Liver (tissue), 7 donors: ENCODE measurements at regions not wholly inside any gene's neighbourhood (a gene's known extent, or its start where the extent isn't known, plus 50 kb on each side); places are given as distances from the start of the nearest gene placed in this dataset.

ENCODE experiments used
- DNase-seq: peaks from one replicate; pipeline ENCODE4 v3.0.0-alpha.2; 2017; ENCODE audit warnings: low spot score
- H3K27ac ChIP-seq, 2 donors: one replicate each; pipeline ENCODE4 v1.7.0; 2013; ENCODE audit warnings: inconsistent platforms in 2 of 2, low read length in 2 of 2, control low read depth in 1 of 2, low read depth in 1 of 2, mild to moderate bottlenecking in 1 of 2
- H3K27me3 ChIP-seq, 4 donors: one replicate each; pipeline versions ENCODE4 v1.6.1 to v1.7.0; 2013; ENCODE audit warnings: low read length in 3 of 4, inconsistent platforms in 1 of 4, mild to moderate bottlenecking in 1 of 4, moderate library complexity in 1 of 4; ENCODE audit not compliant: control insufficient read depth in 4 of 4, insufficient read depth in 4 of 4
- H3K36me3 ChIP-seq, 4 donors: one replicate each; pipeline versions ENCODE4 v1.6.1 to v1.7.0; 2013; ENCODE audit warnings: low read length in 3 of 4, mild to moderate bottlenecking in 3 of 4, low read depth in 1 of 4, moderate library complexity in 1 of 4; ENCODE audit not compliant: control insufficient read depth in 4 of 4, insufficient read depth in 3 of 4
- H3K4me1 ChIP-seq, 4 donors: one replicate each; pipeline versions ENCODE4 v1.6.1 to v1.7.0; 2013; ENCODE audit warnings: low read length in 3 of 4, mild to moderate bottlenecking in 3 of 4, moderate library complexity in 1 of 4; ENCODE audit not compliant: control insufficient read depth in 4 of 4, insufficient read depth in 4 of 4
- H3K4me3 ChIP-seq, 3 donors: one replicate each; pipeline versions ENCODE4 v1.6.1 to v1.7.0; 2013; ENCODE audit warnings: low read length in 3 of 3, control low read depth in 1 of 3, low read depth in 1 of 3, mild to moderate bottlenecking in 1 of 3
- H3K9ac ChIP-seq, 2 donors: one replicate each; pipeline ENCODE4 v1.7.0; 2013; ENCODE audit warnings: low read length in 2 of 2, mild to moderate bottlenecking in 2 of 2, moderate library complexity in 2 of 2, control low read depth in 1 of 2, low read depth in 1 of 2
- H3K9me3 ChIP-seq, 4 donors: one replicate each; pipeline versions ENCODE4 v1.6.1 to v1.7.0; 2013; ENCODE audit warnings: low read length in 3 of 4; ENCODE audit not compliant: control insufficient read depth in 4 of 4
- ATF3 ChIP-seq: IDR thresholded peaks from 2 replicates; pipeline ENCODE4 v1.6.1; 2016; ENCODE audit warnings: antibody characterized with exemption
- EGR1 ChIP-seq, 2 donors: IDR thresholded peaks; 2 replicates each; pipeline ENCODE4 v1.6.1; 2016 to 2018; ENCODE audit warnings: antibody characterized with exemption in 2 of 2, low read depth in 2 of 2
- FOXA1 ChIP-seq: IDR thresholded peaks from 2 replicates; pipeline ENCODE4 v1.6.1; 2016; ENCODE audit warnings: antibody characterized with exemption
- FOXA2 ChIP-seq: IDR thresholded peaks from 2 replicates; pipeline ENCODE4 v1.6.1; 2016; ENCODE audit warnings: antibody characterized with exemption
- GABPA ChIP-seq, 2 donors: IDR thresholded peaks in 1 of 2; conservative IDR thresholded peaks in 1 of 2; 2 replicates each; pipeline ENCODE4 v1.6.1; 2016; ENCODE audit warnings: antibody characterized with exemption in 2 of 2, mild to moderate bottlenecking in 1 of 2, moderate library complexity in 1 of 2
- HNF4G ChIP-seq: IDR thresholded peaks from 2 replicates; pipeline ENCODE4 v1.6.1; 2016; ENCODE audit warnings: antibody characterized with exemption
- JUND ChIP-seq, 2 donors: IDR thresholded peaks; 2 replicates each; pipeline ENCODE4 v1.6.1; 2016; ENCODE audit warnings: antibody characterized with exemption in 2 of 2
- NR2F2 ChIP-seq: IDR thresholded peaks from 2 replicates; pipeline ENCODE4 v1.6.1; 2016; ENCODE audit warnings: antibody characterized with exemption
- REST ChIP-seq: IDR thresholded peaks from 2 replicates; pipeline ENCODE4 v1.6.1; 2016; ENCODE audit warnings: antibody characterized with exemption, mild to moderate bottlenecking
- TAF1 ChIP-seq: conservative IDR thresholded peaks from 2 replicates; pipeline ENCODE4 v1.6.1; 2016; ENCODE audit warnings: antibody characterized with exemption, mild to moderate bottlenecking
- YY1 ChIP-seq: IDR thresholded peaks from 2 replicates; pipeline ENCODE4 v1.6.1; 2016; ENCODE audit warnings: antibody characterized with exemption, mild to moderate bottlenecking
- ZBTB33 ChIP-seq: IDR thresholded peaks from 2 replicates; pipeline ENCODE4 v1.6.1; 2016; ENCODE audit warnings: antibody characterized with exemption
- WGBS: extraction: QIAGEN DNeasy Blood & Tissue Kit; methylation state at CpG from one replicate; pipeline ENCODE4 v1.1.7; 2013; 5-methylcytosine and 5-hydroxymethylcytosine counted together
- donor health status: healthy.
- donor health status: healthy.
- donor health status: healthy.
- donor health status: healthy.

GRCh38 chr1:50261951-50262350 is 153.2 kb downstream of the ELAVL4 start:
- no peaks in the 10 kb centered on the region for H3K9me3 ChIP-seq
- WGBS: 89% methylated on average over 7 of the region's 7 CpGs
- no peak overlapping the region for H3K4me3 ChIP-seq
- TF ChIP-seq EGR1 (IDR thresholded peaks at IDR 0.05; ENCODE audit: low read depth in 2 of 2) (no peak), GABPA (IDR thresholded peaks at IDR 0.05 in 1 of 2, conservative IDR thresholded peaks at IDR 0.05 in 1 of 2) (no peak), JUND (IDR thresholded peaks at IDR 0.05) (no peak), TAF1 (no peak), NR2F2 (no peak), ATF3 (no peak)
- no peak overlapping the region for H3K27ac ChIP-seq
- H3K27me3 ChIP-seq: no peaks in the 10 kb centered on the region
- H3K36me3 ChIP-seq: no peaks in the 10 kb centered on the region
- DNase-seq: no peak
- no peaks in the 10 kb centered on the region for H3K4me1 ChIP-seq
- no peak overlapping the region for H3K9ac ChIP-seq

- H3K36me3 ChIP-seq: no peaks in the 10 kb centered on the region
- WGBS: 79% methylated on average over 2 of the region's 2 CpGs
- DNase-seq: no peak
- no peak overlapping the region for H3K27ac ChIP-seq
- H3K27me3 ChIP-seq: no peaks in the 10 kb centered on the region
- TF ChIP-seq YY1 (no peak), REST (peak; percentile 51)
- no peaks in the 10 kb centered on the region for H3K4me1 ChIP-seq
- no peak overlapping the region for H3K9ac ChIP-seq
- no peak overlapping the region for H3K4me3 ChIP-seq
- no peaks in the 10 kb centered on the region for H3K9me3 ChIP-seq
Measured at GRCh38 chr1:50257940-50258685, 149.4 kb downstream of the ELAVL4 start.

GRCh38 chr1:50257029-50257428 is 148.3 kb downstream of the ELAVL4 start:
- H3K27ac ChIP-seq: no peak overlapping the region
- DNase-seq: no peak
- H3K4me1 ChIP-seq: no peaks in the 10 kb centered on the region
- peaks cover 0 to 4% (median 0%) of the 10 kb centered on the region in 4 donors for H3K27me3 ChIP-seq
- H3K36me3 ChIP-seq: no peaks in the 10 kb centered on the region
- WGBS: 74% methylated on average over 1 of the region's 1 CpG
- H3K9ac ChIP-seq: no peak overlapping the region
- TF ChIP-seq ZBTB33: no peak
- TF ChIP-seq REST: no peak
- TF ChIP-seq FOXA1: no peak
- no peak for TF ChIP-seq TAF1
- no peak for TF ChIP-seq FOXA2
- TF ChIP-seq HNF4G: no peak
- TF ChIP-seq YY1: no peak
- no peaks in the 10 kb centered on the region for H3K9me3 ChIP-seq
- no peak overlapping the region for H3K4me3 ChIP-seq
